ENCODE measurements at regions not wholly inside any gene's neighbourhood (a gene's known extent, or its start where the extent isn't known, plus 50 kb on each side); places are given as distances from the start of the nearest gene placed in this dataset.

GRCh38 chr17:14843086-14843795 lies 421.9 kb downstream of the PMP22 start:
- TF ChIP-seq, protein P1, sequence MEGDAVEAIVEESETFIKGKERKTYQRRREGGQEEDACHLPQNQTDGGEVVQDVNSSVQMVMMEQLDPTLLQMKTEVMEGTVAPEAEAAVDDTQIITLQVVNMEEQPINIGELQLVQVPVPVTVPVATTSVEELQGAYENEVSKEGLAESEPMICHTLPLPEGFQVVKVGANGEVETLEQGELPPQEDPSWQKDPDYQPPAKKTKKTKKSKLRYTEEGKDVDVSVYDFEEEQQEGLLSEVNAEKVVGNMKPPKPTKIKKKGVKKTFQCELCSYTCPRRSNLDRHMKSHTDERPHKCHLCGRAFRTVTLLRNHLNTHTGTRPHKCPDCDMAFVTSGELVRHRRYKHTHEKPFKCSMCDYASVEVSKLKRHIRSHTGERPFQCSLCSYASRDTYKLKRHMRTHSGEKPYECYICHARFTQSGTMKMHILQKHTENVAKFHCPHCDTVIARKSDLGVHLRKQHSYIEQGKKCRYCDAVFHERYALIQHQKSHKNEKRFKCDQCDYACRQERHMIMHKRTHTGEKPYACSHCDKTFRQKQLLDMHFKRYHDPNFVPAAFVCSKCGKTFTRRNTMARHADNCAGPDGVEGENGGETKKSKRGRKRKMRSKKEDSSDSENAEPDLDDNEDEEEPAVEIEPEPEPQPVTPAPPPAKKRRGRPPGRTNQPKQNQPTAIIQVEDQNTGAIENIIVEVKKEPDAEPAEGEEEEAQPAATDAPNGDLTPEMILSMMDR (IDR thresholded peaks at IDR 0.05): no peak
- TF ChIP-seq POLR2A (IDR thresholded peaks at IDR 0.05) (no peak), POLR2AphosphoS5 (IDR thresholded peaks at IDR 0.05) (no peak), EP300 (IDR thresholded peaks at IDR 0.05) (no peak)
